ENCODE measurements at regions not wholly inside any gene's neighbourhood (a gene's known extent, or its start where the extent isn't known, plus 50 kb on each side); places are given as distances from the start of the nearest gene placed in this dataset.

GRCh38 chr18:52208646-52209045, 131.4 kb upstream of the DCC start:
- no peak overlapping the region for H3K4me3 ChIP-seq
- H3K9me3 ChIP-seq, result no peaks in the 10 kb centered on the region
- ATAC-seq (ENCODE audit: insufficient number of reproducible peaks, low FRiP score, low read depth), result no peak
- H3K36me3 ChIP-seq, result no peaks in the 10 kb centered on the region
- H3K27ac ChIP-seq, result no peak overlapping the region
- DNase-seq (ENCODE audit: low spot score), result no peak
- H3K4me1 ChIP-seq (ENCODE audit: control insufficient read depth in 1 of 2, low read depth in 2 of 2), result no peaks in the 10 kb centered on the region
- H3K27me3 ChIP-seq (replicated peaks; ENCODE audit: insufficient read depth), result no peaks in the 10 kb centered on the region
- no peak for TF ChIP-seq CTCF (IDR thresholded peaks at IDR 0.05)

- no peaks in the 10 kb centered on the region for H3K9me3 ChIP-seq
- no peak for TF ChIP-seq CTCF (IDR thresholded peaks at IDR 0.05)
- no peak for DNase-seq (ENCODE audit: low spot score)
Observed at GRCh38 chr18:52216109-52216508, 123.9 kb upstream of the DCC start.

GRCh38 chr18:52216666-52217065, 123.3 kb upstream of the DCC start:
- no peak for ATAC-seq (ENCODE audit: insufficient number of reproducible peaks, low FRiP score, low read depth)
- no peak for DNase-seq (ENCODE audit: low spot score)

More at GRCh38 chr18:52216109-52216508, 123.9 kb upstream of the DCC start:
- Histone ChIP-seq H3K27ac (no peak overlapping the region), H3K27me3 (replicated peaks; ENCODE audit: insufficient read depth) (no peaks in the 10 kb centered on the region), H3K4me3 (no peak overlapping the region), H3K36me3 (no peaks in the 10 kb centered on the region), H3K4me1 (ENCODE audit: control insufficient read depth in 1 of 2, low read depth in 2 of 2) (no peaks in the 10 kb centered on the region)
- no peak for ATAC-seq (ENCODE audit: insufficient number of reproducible peaks, low FRiP score, low read depth)

GRCh38 chr18:52219102-52219501, 120.9 kb upstream of the DCC start:
- TF ChIP-seq CTCF (IDR thresholded peaks at IDR 0.05), result no peak
- Histone ChIP-seq H3K4me1 (ENCODE audit: control insufficient read depth in 1 of 2, low read depth in 2 of 2) (no peaks in the 10 kb centered on the region), H3K4me3 (no peak overlapping the region), H3K36me3 (no peaks in the 10 kb centered on the region), H3K27me3 (replicated peaks; ENCODE audit: insufficient read depth) (no peaks in the 10 kb centered on the region), H3K9me3 (no peaks in the 10 kb centered on the region), H3K27ac (no peak overlapping the region)
- DNase-seq (ENCODE audit: low spot score), result no peak
- ATAC-seq (ENCODE audit: insufficient number of reproducible peaks, low FRiP score, low read depth), result no peak

More at GRCh38 chr18:52216666-52217065, 123.3 kb upstream of the DCC start:
- H3K9me3 ChIP-seq, result no peaks in the 10 kb centered on the region
- no peak for TF ChIP-seq CTCF (IDR thresholded peaks at IDR 0.05)
- H3K4me1 ChIP-seq (ENCODE audit: control insufficient read depth in 1 of 2, low read depth in 2 of 2), result no peaks in the 10 kb centered on the region
- H3K27ac ChIP-seq, result no peak overlapping the region
- no peak overlapping the region for H3K4me3 ChIP-seq
- no peaks in the 10 kb centered on the region for H3K36me3 ChIP-seq
- no peaks in the 10 kb centered on the region for H3K27me3 ChIP-seq (replicated peaks; ENCODE audit: insufficient read depth)

- no peak overlapping the region for H3K27ac ChIP-seq
- DNase-seq (ENCODE audit: low spot score), result no peak
- no peaks in the 10 kb centered on the region for H3K27me3 ChIP-seq (replicated peaks; ENCODE audit: insufficient read depth)
- ATAC-seq (ENCODE audit: insufficient number of reproducible peaks, low FRiP score, low read depth), result no peak
- no peaks in the 10 kb centered on the region for H3K4me1 ChIP-seq (ENCODE audit: control insufficient read depth in 1 of 2, low read depth in 2 of 2)
- TF ChIP-seq CTCF (IDR thresholded peaks at IDR 0.05), result no peak
- H3K4me3 ChIP-seq, result no peak overlapping the region
- no peaks in the 10 kb centered on the region for H3K36me3 ChIP-seq
- no peaks in the 10 kb centered on the region for H3K9me3 ChIP-seq
Observed at GRCh38 chr18:52220062-52220591, 119.9 kb upstream of the DCC start.

All from thoracic aorta (tissue), 2 donors.